GM12878 (cell line): ENCODE measurements at regions not wholly inside any gene's neighbourhood (a gene's known extent, or its start where the extent isn't known, plus 50 kb on each side); places are given as distances from the start of the nearest gene placed in this dataset.

Source experiments
- CTCF ChIP-seq, 3 experiments: IDR thresholded peaks in 2 of 3; conservative IDR thresholded peaks in 1 of 3; 2 replicates each; pipeline ENCODE4 v1.5.1; 2011; ENCODE audit warnings: low read depth in 3 of 3, low read length in 3 of 3, mild to moderate bottlenecking in 3 of 3, control low read depth in 2 of 3, moderate library complexity in 2 of 3, inconsistent platforms in 1 of 3, mixed read lengths in 1 of 3; ENCODE audit not compliant: control insufficient read depth in 2 of 3, insufficient read depth in 1 of 3; ENCODE audit errors: extremely low read depth in 1 of 3
- NR2C2 ChIP-seq: IDR thresholded peaks from 2 replicates; pipeline ENCODE4 v1.6.1; 2011; ENCODE audit warnings: borderline replicate concordance, low read depth; ENCODE audit not compliant: control insufficient read depth, insufficient read length
- POLR2A ChIP-seq: IDR thresholded peaks from 2 replicates; pipeline ENCODE4 v1.6.1; 2011; ENCODE audit warnings: low read depth, mild to moderate bottlenecking, low read length
- SP1 ChIP-seq: IDR thresholded peaks from one replicate; pipeline ENCODE4 v1.6.1; 2011; ENCODE audit warnings: low read depth, low read length

GRCh38 chr14:99077076-99077843 is 194.7 kb downstream of the BCL11B start:
- TF ChIP-seq SP1 (no peak), NR2C2 (no peak), POLR2A (no peak), CTCF (IDR thresholded peaks at IDR 0.05 in 2 of 3, conservative IDR thresholded peaks at IDR 0.05 in 1 of 3; ENCODE audit: control insufficient read depth in 2 of 3, extremely low read depth in 1 of 3, insufficient read depth in 1 of 3, low read depth in 3 of 3, low read length in 3 of 3) (no peak)
